Panc1 (cell line): ENCODE measurements at regions not wholly inside any gene's neighbourhood (a gene's known extent, or its start where the extent isn't known, plus 50 kb on each side); places are given as distances from the start of the nearest gene placed in this dataset.

Source experiments
- ATAC-seq: fragments of 200-7000 bp; cut with Tn5 transposase; 2 replicates; pipeline ENCODE4 v1.9.1; 2020; ENCODE audit warnings: mild to moderate bottlenecking, moderate library complexity
- BruUV-seq: library from RNA; stranded (reverse); fragments of 400-500 nt; replicated peaks from 2 replicates; lab custom pipeline; 2021; lab: Mats Ljungman, UMichigan
- CTCF ChIA-PET: fragments of 300-600 bp; sonication (Branson Sonifier 250); formaldehyde crosslinking; loops from one replicate; lab custom pipeline; 2022; ENCODE audit warnings: antibody characterized with exemption; lab: Charles Lee
- POLR2A ChIA-PET: fragments of 300-600 bp; sonication (Branson Sonifier 250); formaldehyde crosslinking; loops from one replicate; lab custom pipeline; 2022; ENCODE audit warnings: antibody characterized with exemption; lab: Charles Lee
- DNase-seq: peaks from one replicate; pipeline ENCODE4 v3.0.0-alpha.2; 2010; ENCODE audit warnings: low read depth, low spot score
- H3K27ac ChIP-seq: 2 replicates; pipeline ENCODE4 v1.5.1; 2011; ENCODE audit warnings: mild to moderate bottlenecking, low read length, inconsistent platforms
- H3K27me3 ChIP-seq: fragments of 200-500 bp; sonication (Bioruptor generic); 2 replicates; pipeline ENCODE4 v1.6.0; 2014; ENCODE audit warnings: low read length, inconsistent platforms; ENCODE audit not compliant: control insufficient read depth, insufficient read depth
- H3K36me3 ChIP-seq: fragments of 200-500 bp; sonication (Bioruptor generic); 2 replicates; pipeline ENCODE4 v1.5.1; 2014; ENCODE audit warnings: inconsistent platforms, mild to moderate bottlenecking, low read length, moderate library complexity; ENCODE audit not compliant: control insufficient read depth, insufficient read depth
- H3K4me1 ChIP-seq: 2 replicates; pipeline ENCODE4 v1.5.1; 2011; ENCODE audit warnings: inconsistent platforms, mild to moderate bottlenecking, low read length, moderate library complexity; ENCODE audit not compliant: control insufficient read depth, insufficient read depth
- H3K4me3 ChIP-seq, 2 experiments: 2 replicates each; pipeline ENCODE4 v1.5.1; 2011 to 2012; ENCODE audit warnings: low read depth in 2 of 2, low read length in 2 of 2, mild to moderate bottlenecking in 2 of 2, inconsistent platforms in 1 of 2, moderate library complexity in 1 of 2
- H3K9me3 ChIP-seq: fragments of 200-500 bp; sonication (Bioruptor generic); 2 replicates; pipeline ENCODE4 v1.5.1; 2014; ENCODE audit warnings: low read depth, mild to moderate bottlenecking, inconsistent platforms, low read length, moderate library complexity; ENCODE audit not compliant: control insufficient read depth, insufficient read depth
- CTCF ChIP-seq: fragments of 450-650 bp; IDR thresholded peaks from 2 replicates; pipeline ENCODE4 v1.5.1; 2017; ENCODE audit warnings: mild to moderate bottlenecking
- POLR2AphosphoS5 ChIP-seq: IDR thresholded peaks from 2 replicates; pipeline ENCODE4 v1.6.1; 2012; ENCODE audit warnings: mild to moderate bottlenecking, low read depth, low read length, moderate library complexity
- REST ChIP-seq, 2 experiments: IDR thresholded peaks; 2 replicates each; pipeline ENCODE4 v1.6.1; 2011 to 2012; ENCODE audit warnings: low read depth in 2 of 2, control low read depth in 1 of 2, low read length in 1 of 2, mild to moderate bottlenecking in 1 of 2, moderate library complexity in 1 of 2; ENCODE audit not compliant: insufficient read depth in 1 of 2
- SIN3A ChIP-seq: IDR thresholded peaks from 2 replicates; pipeline ENCODE4 v1.6.1; 2012; ENCODE audit warnings: low read depth, mild to moderate bottlenecking, low read length, moderate library complexity, borderline replicate concordance; ENCODE audit not compliant: insufficient read depth
- TCF7L2 ChIP-seq: IDR thresholded peaks from 2 replicates; pipeline ENCODE4 v1.6.1; 2011; ENCODE audit warnings: mild to moderate bottlenecking, low read depth, low read length, inconsistent platforms
- in situ Hi-C: cut with HindIII; loops from 2 replicates; pipeline ENCODE4 v1.10.0; 2016; ENCODE audit warnings: low sequenced_read_pairs, low pct_unique_long_range_greater_than_20kb
- intact Hi-C: fragments of 100-400 bp; cut with micrococcal nuclease; formaldehyde crosslinking; loops from one replicate; pipeline ENCODE4 v1.10.0; 2022; ENCODE audit not compliant: unreplicated experiment

- no peak for DNase-seq
- Histone ChIP-seq H3K36me3 (no peaks in the 10 kb centered on the region), H3K4me1 (no peaks in the 10 kb centered on the region), H3K27me3 (peaks cover 3% of the 10 kb centered on the region; the same call in 1 of the 2 replicates), H3K9me3 (no peaks in the 10 kb centered on the region), H3K27ac (no peak overlapping the region), H3K4me3 (no peak overlapping the region)
- no peak for ATAC-seq
- ChIA-PET CTCF (no interaction called here), POLR2A (no interaction called here)
- intact Hi-C loops = no loop called here
- BruUV-seq = no TSS peak
- TF ChIP-seq POLR2AphosphoS5 = no peak
- TF ChIP-seq TCF7L2 = no peak
- in situ Hi-C loops = no loop called here
Measured at GRCh38 chr2:236636714-236637470, 67.3 kb downstream of the ACKR3 start.

- Histone ChIP-seq H3K4me3 (no peak overlapping the region), H3K27me3 (peaks cover 3% of the 10 kb centered on the region; the same call in 1 of the 2 replicates), H3K9me3 (no peaks in the 10 kb centered on the region; the same call in 1 of the 2 replicates), H3K36me3 (no peaks in the 10 kb centered on the region), H3K27ac (no peak overlapping the region), H3K4me1 (no peaks in the 10 kb centered on the region)
- no TSS peak for BruUV-seq
- TF ChIP-seq POLR2AphosphoS5 = no peak
- TF ChIP-seq CTCF = no peak
- TF ChIP-seq TCF7L2 = no peak
- TF ChIP-seq REST (IDR thresholded peaks at IDR 0.05; ENCODE audit: insufficient read depth in 1 of 2, low read depth in 2 of 2, low read length in 1 of 2) = no peak
- TF ChIP-seq SIN3A = no peak
- in situ Hi-C loops (no loop called here), intact Hi-C loops (no loop called here)
- POLR2A ChIA-PET = no interaction called here
- ATAC-seq (no peak), DNase-seq (no peak)
- CTCF ChIA-PET = no interaction called here
Measured at GRCh38 chr2:236637686-236638569, 68.3 kb downstream of the ACKR3 start.
